SK-N-SH (cell line): ENCODE measurements at regions not wholly inside any gene's neighbourhood (a gene's known extent, or its start where the extent isn't known, plus 50 kb on each side); places are given as distances from the start of the nearest gene placed in this dataset.

ENCODE experiments used
- CTCF ChIP-seq: fragments of 200-600 bp; sonication (generic); IDR thresholded peaks from 2 replicates; pipeline ENCODE4 v1.6.1; 2017; ENCODE audit warnings: antibody characterized with exemption, mild to moderate bottlenecking, moderate library complexity
- EZH2phosphoT487 ChIP-seq: fragments of 200-600 bp; sonication (generic); IDR thresholded peaks from 2 replicates; pipeline ENCODE4 v1.6.1; 2017; ENCODE audit warnings: low read depth, mixed run types, mild to moderate bottlenecking, antibody characterized with exemption, moderate library complexity, borderline replicate concordance
- IRF3 ChIP-seq: fragments of 150-350 bp; IDR thresholded peaks from 2 replicates; pipeline ENCODE4 v1.6.1; 2016; ENCODE audit warnings: mild to moderate bottlenecking, low read depth, low read length
- NFIC ChIP-seq: IDR thresholded peaks from 2 replicates; pipeline ENCODE4 v1.4.0; 2012; ENCODE audit warnings: borderline replicate concordance
- TAF1 ChIP-seq: IDR thresholded peaks from 2 replicates; pipeline ENCODE4 v1.6.1; 2012; ENCODE audit warnings: low read depth, mild to moderate bottlenecking, low read length, moderate library complexity, borderline replicate concordance
- TEAD4 ChIP-seq: IDR thresholded peaks from 2 replicates; pipeline ENCODE4 v1.4.0; 2012; ENCODE audit warnings: mild to moderate bottlenecking, borderline replicate concordance; ENCODE audit not compliant: insufficient read depth
- USF1 ChIP-seq: IDR thresholded peaks from 2 replicates; pipeline ENCODE4 v1.4.0; 2012; ENCODE audit warnings: low read depth, borderline replicate concordance

- TF ChIP-seq CTCF (no peak), NFIC (no peak), EZH2phosphoT487 (no peak), USF1 (no peak), TAF1 (no peak), IRF3 (no peak), TEAD4 (no peak)
Observed at GRCh38 chr15:62416526-62416925, 251.4 kb upstream of the C2CD4B start.
